GM12872 (cell line): ENCODE measurements at regions not wholly inside any gene's neighbourhood (a gene's known extent, or its start where the extent isn't known, plus 50 kb on each side); places are given as distances from the start of the nearest gene placed in this dataset.

ENCODE experiments used
- TF ChIP-seq, protein P1 (sequence below): IDR thresholded peaks from 3 replicates; pipeline ENCODE4 v1.5.1; 2011; ENCODE audit warnings: low read depth, mild to moderate bottlenecking, low read length, moderate library complexity; ENCODE audit not compliant: insufficient read depth

DNA sequence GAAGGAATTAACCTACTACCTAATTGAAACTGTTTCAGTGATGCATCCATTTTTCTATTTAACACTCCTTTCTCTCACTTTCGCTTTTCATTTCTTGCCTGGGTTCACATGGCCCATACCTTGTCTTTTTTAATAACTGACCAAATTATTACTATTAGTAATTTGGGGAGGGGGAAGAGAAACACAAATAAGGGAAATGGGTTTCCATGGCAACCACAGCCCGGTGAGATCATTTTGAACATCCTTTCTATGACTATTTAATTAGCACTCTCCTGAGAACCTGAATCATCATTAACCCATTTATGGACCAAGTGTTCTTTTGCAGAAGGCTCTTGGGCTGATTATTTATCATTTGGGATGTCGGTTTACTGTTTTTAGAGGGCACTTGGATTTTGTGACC lies 628.2 kb upstream of the SALL1 start:
- TF ChIP-seq, protein P1, sequence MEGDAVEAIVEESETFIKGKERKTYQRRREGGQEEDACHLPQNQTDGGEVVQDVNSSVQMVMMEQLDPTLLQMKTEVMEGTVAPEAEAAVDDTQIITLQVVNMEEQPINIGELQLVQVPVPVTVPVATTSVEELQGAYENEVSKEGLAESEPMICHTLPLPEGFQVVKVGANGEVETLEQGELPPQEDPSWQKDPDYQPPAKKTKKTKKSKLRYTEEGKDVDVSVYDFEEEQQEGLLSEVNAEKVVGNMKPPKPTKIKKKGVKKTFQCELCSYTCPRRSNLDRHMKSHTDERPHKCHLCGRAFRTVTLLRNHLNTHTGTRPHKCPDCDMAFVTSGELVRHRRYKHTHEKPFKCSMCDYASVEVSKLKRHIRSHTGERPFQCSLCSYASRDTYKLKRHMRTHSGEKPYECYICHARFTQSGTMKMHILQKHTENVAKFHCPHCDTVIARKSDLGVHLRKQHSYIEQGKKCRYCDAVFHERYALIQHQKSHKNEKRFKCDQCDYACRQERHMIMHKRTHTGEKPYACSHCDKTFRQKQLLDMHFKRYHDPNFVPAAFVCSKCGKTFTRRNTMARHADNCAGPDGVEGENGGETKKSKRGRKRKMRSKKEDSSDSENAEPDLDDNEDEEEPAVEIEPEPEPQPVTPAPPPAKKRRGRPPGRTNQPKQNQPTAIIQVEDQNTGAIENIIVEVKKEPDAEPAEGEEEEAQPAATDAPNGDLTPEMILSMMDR = no peak

DNA sequence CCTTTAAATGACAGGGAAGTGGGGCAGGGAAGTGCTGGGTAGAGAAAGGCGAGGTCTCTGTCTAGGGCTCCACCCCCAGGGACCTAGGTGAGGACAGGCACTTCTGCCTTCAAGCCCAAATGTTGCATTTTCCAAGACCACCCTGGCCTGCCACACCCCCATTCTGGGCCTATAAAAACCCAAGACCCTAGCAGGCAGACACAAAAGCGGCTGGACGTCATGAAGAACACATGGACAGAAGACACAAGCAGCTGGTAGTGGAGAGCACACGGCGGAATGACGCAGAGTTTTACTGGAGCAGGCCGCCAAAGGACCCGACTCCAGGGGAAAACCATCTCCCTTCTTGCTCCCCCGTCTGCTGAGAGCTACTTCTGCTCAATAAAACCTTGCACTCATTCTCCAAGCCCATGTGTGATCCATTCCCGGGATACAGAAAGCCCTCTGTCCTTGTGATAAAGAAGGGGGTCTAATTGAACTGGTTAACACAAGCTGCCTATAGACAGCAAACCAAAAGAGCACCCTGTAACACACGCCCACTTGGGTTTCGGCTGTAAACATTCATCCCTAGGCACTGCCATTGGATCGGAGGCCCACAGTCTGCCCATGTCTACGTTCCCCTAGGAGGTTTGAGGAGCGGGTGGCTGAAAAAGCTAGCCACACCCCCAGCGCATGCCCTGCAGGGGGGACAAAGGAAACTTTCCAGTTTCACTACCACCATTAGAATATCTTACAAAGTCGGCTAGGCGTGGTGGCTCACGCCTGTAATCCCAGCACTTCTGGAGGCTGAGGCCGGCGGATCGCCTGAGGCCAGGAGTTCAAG lies 622.2 kb upstream of the SALL1 start:
- TF ChIP-seq, protein P1 = no peak

DNA sequence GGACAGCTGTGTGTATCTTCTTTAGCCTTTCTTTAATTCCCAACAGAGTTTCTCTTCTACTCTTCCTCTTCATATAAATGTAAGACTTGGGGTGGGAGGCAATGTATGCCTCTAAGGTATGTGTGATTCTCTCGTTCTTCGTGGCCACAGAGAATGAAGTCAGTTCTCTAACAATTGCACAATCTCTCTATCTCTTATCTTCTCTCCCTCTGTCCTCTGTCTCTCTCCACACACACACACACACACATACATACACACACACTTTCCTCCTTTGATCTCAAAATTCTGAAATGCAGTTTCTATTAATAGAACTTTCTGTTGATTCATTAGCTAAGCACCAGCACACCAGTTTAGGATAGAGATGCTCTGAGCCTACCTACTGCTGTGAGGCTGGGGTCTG lies 615.7 kb upstream of the SALL1 start:
- TF ChIP-seq, protein P1 = no peak

DNA sequence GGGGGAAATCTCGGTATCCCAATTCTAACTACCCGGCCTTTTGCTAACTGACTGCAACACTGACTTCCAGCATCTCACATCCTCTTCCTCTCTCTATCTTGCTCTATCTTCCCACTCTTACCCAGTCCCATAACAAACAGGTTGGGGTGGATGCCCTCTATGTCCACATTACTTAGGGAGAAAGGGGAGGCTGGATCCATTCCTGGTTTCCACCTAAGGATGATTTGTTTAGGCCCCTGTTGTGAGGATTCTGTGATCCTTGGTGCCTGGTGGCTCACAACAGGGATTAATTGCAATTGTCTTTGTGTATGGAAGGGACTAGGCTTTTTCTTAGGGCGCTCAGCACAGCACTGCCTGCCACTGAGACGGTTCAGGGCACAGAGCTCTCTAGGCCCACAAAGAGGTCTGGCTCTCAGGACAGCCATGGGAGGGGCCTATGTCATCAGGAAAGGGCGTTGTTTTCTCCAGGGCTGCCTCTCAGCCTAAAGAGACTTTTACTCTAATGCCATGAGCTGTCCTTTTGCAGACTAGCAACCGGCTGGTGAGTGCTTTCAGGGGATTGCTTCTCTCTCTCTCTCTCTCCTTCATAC lies 612.1 kb upstream of the SALL1 start:
- TF ChIP-seq, protein P1 = no peak

DNA sequence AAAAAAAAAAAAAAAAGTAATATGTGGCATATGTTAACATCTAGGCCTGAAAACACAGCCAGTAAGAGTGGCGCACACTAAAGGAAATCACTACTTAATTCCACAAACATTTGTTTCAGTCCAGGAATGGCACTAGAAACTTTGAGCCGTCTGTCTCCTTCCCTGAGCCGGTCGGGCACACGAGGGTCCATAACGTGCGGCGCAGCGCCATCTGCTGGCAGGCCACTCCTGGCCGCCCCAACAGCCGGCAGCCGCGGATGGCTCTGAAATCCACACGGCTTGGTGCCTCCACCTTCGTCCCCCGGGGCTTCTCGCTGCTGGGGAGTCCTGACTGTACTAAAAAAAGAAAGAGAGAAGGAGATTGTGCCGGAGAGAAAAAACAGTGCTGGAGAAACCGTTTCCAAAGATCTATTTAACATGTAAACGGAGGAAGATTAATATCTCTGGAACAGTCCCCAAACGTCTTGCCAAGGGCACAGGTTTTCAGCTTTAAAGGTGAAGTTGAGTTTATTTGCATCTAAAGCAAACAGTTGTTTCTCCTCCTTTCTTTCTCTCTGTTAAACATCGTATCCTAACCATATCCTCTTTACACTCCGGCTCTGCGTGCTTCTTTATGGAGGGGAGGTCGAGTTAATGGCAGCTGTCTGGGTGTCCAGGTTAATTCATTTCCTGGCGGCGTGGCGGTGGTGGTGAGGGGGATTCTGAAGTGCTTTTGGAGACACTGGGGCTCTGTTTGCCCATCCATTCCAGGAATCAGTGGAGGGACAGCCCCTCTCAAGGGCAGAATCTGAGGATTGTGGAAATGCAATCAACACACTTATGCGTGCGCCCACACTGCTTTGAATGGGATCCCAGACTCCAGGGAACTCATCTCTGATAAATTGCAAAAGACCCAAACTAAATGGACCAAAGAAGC lies 611.3 kb upstream of the SALL1 start:
- TF ChIP-seq, protein P1 = peak; percentile 89

DNA sequence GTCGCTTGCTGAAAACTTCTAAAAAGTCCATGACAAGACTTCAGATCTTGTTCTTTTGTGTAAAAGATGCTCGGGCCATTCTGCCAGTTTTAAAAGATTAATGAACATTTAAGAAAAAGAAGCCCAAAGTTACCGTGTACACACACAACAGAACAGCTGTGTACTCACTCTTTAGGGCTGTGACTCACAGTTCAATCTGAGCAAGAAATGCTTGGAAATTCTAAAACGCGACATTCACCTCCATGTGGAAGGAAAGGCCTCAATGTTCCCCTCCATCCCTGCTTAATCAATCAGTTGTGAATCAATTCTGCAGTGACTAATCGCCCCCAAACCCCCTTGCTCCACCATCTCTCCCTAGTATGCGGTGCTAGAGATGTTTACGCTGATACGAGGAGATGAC lies 609.9 kb upstream of the SALL1 start:
- TF ChIP-seq, protein P1 = no peak

DNA sequence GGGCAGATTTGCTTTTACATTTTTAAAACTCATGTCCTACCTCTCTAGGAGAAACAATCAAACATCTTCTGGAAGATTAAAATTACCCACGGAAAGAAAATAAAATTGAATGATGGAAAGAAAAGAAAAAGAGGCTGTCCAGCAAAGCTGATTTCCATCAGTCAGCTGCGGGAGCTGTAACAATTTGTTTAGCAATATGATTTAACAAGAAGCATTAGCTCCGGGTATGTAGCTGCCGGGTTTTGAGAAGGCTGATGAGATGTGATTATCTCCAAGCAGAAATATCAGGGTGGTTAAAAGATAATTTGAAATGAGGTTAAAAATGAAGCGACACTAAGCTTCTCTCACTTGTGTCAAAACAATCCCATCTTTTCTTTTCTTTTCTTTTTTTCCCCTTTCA lies 608.9 kb upstream of the SALL1 start:
- TF ChIP-seq, protein P1 = no peak
